Spinal cord (tissue), 9 donors: ENCODE measurements at regions not wholly inside any gene's neighbourhood (a gene's known extent, or its start where the extent isn't known, plus 50 kb on each side); places are given as distances from the start of the nearest gene placed in this dataset.

ENCODE experiments used
- DNase-seq, 6 donors: peaks; one replicate each; pipeline versions ENCODE4 v3.0.0 to v3.0.0-alpha.2; 2013 to 2015; ENCODE audit warnings: low spot score in 6 of 6, low read depth in 4 of 6
- H3K27ac ChIP-seq: one replicate; pipeline ENCODE4 v1.5.1; 2013; ENCODE audit warnings: low read depth, low read length, control low read depth
- H3K27me3 ChIP-seq: one replicate; pipeline ENCODE4 v1.6.1; 2013; ENCODE audit warnings: low read length; ENCODE audit not compliant: control insufficient read depth, insufficient read depth
- H3K36me3 ChIP-seq: one replicate; pipeline ENCODE4 v1.6.1; 2013; ENCODE audit warnings: low read length; ENCODE audit not compliant: control insufficient read depth, insufficient read depth
- H3K4me1 ChIP-seq: one replicate; pipeline ENCODE4 v1.6.1; 2013; ENCODE audit warnings: low read length; ENCODE audit not compliant: control insufficient read depth, insufficient read depth
- H3K4me3 ChIP-seq: one replicate; pipeline ENCODE4 v1.5.1; 2013; ENCODE audit warnings: low read depth, low read length, control low read depth
- H3K9me3 ChIP-seq: one replicate; pipeline ENCODE4 v1.6.1; 2013; ENCODE audit warnings: low read length; ENCODE audit not compliant: control insufficient read depth, insufficient read depth
- WGBS: methylation state at CpG from one replicate; pipeline ENCODE4 v1.1.5; 2013; ENCODE audit warnings: missing lambda C conversion rate; ENCODE audit not compliant: insufficient coverage; 5-methylcytosine and 5-hydroxymethylcytosine counted together
- donor health status: healthy.

DNA sequence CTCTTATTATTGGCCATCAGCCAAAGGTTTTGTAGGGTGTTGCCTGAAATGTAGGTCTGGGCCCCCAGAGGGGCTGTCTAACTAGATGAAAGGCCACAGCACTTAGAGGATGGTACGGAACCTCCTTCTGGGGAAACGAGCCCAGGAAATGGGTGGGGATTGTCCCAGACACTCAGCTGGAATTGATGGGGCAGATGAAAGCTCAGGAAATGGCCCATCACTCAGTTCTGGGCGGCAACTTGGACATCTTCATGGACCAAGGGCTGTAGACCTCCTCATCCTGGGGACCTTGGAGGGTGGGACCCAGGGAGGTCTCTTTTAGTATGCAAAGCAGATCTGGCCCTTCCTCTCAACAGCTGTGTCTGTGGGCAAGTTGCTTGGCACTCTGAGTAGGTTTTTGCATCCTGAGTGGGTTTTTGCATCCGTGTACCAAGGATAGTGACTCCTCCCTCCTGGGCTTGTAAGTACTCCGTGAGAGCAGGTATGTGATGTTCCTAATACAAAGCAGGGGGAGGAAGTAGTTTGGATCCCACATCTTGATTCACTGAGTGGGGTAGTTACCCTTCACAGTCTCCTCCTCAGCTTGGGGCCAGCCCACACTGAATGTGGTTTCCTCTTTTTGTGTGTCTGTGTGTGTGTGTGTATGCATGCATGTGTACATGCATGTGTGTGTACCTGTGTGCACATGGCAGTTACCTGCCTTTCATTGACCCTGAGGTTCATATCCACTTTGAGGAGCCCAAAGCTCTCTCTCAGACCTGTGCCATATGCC lies 292.0 kb downstream of the RPLP1 start:
- no peak for DNase-seq
- 75% methylated on average over 3 of the region's 5 CpGs for WGBS
- Histone ChIP-seq H3K9me3 (peaks cover 3% of the 10 kb centered on the region), H3K27ac (no peak overlapping the region), H3K4me3 (no peak overlapping the region), H3K4me1 (peaks cover 17% of the 10 kb centered on the region), H3K36me3 (no peaks in the 10 kb centered on the region), H3K27me3 (no peaks in the 10 kb centered on the region)

DNA sequence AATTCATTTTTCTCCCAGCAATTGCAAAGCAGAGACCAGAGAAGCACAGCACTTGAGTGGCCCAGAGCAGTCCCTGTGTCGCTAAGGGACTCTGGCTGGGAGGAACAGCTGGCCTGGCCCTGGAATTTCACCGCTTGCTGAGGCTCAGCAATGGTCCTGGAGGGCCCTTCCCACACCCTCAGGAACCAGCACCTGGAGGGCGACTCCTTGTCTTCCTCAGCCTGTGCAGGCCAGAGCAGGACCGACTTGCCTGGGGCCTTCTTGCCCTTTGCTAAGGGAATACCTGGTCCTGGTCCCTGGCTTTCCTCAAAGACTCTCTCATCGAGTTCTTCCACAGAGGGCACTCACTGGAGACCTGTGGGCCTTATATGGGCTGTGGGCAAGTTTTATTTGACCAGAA lies 294.6 kb downstream of the RPLP1 start:
- WGBS: 92% methylated on average over 4 of the region's 5 CpGs
- H3K9me3 ChIP-seq: no peaks in the 10 kb centered on the region
- no peaks in the 10 kb centered on the region for H3K36me3 ChIP-seq
- H3K27me3 ChIP-seq: no peaks in the 10 kb centered on the region
- no peak overlapping the region for H3K27ac ChIP-seq
- no peak for DNase-seq
- H3K4me1 ChIP-seq: peaks cover 15% of the 10 kb centered on the region
- H3K4me3 ChIP-seq: no peak overlapping the region

GRCh38 chr15:69748131-69748530 lies 295.5 kb downstream of the RPLP1 start:
- no peaks in the 10 kb centered on the region for H3K9me3 ChIP-seq
- H3K36me3 ChIP-seq: no peaks in the 10 kb centered on the region
- DNase-seq: peak in 2 of 6 donors; percentile 62 to 96
- peaks cover 11% of the 10 kb centered on the region for H3K4me1 ChIP-seq
- H3K27me3 ChIP-seq: no peaks in the 10 kb centered on the region
- no peak overlapping the region for H3K4me3 ChIP-seq
- WGBS: 88% methylated on average over 3 of the region's 7 CpGs
- H3K27ac ChIP-seq: no peak overlapping the region

DNA sequence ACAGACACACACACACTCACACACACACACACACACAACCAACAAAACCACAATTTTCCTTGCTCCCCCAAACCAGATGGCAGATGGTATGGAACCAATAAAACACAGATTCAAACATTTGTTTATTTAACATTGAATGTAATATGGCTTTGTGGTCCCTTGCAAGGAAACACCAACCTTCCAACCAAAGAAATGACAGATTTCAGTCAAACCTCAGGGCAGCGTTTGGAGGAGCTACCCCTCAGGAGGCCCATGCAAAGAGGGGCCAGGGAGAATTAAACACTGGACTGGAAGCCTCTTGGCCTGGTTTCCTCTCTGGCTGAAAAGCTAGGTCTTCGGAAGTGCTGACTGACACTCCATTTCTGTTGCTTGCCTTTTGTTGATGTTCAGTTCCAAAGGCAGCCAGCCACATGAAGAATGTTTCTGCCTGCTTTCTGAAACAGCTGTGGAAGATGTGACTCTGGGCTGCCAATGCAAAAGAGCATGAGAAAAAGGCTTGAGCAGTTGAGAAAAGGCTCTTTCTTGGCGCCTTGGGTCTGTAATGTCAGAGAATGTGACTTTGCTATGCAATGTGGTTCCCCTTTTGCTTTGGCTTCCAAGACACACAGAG lies 296.1 kb downstream of the RPLP1 start:
- H3K4me3 ChIP-seq: no peak overlapping the region
- H3K9me3 ChIP-seq: peaks cover 4% of the 10 kb centered on the region
- WGBS: 33% methylated on average over 2 of the region's 3 CpGs
- peaks cover 11% of the 10 kb centered on the region for H3K4me1 ChIP-seq
- H3K27me3 ChIP-seq: no peaks in the 10 kb centered on the region
- H3K36me3 ChIP-seq: no peaks in the 10 kb centered on the region
- DNase-seq: peak in 3 of 6 donors; percentile 20 to 92 (median 57)
- no peak overlapping the region for H3K27ac ChIP-seq

DNA sequence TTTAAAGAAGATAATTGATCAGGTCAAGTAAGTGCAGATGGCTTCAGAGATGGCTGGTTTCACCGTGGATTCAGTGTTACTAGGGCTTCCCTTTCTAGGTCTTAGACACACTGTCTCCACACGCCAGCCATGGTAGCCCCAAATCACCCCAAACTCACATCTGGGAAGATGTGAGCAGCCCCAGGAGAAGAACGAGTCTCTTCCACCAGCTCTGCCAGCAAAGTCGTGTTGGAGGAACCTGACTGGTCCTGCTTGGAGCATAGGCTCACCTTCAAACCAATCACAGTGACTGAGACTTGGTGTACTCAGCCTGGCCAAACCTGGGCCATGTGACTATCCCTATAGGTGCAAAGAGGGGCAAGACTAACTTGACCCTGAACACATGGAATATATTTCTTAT lies 296.7 kb downstream of the RPLP1 start:
- no peaks in the 10 kb centered on the region for H3K36me3 ChIP-seq
- H3K4me3 ChIP-seq: no peak overlapping the region
- no peaks in the 10 kb centered on the region for H3K27me3 ChIP-seq
- H3K27ac ChIP-seq: no peak overlapping the region
- no peak for DNase-seq
- H3K4me1 ChIP-seq: peaks cover 11% of the 10 kb centered on the region
- WGBS: 77% methylated on average over 3 of the region's 4 CpGs
- peaks cover 5% of the 10 kb centered on the region for H3K9me3 ChIP-seq

DNA sequence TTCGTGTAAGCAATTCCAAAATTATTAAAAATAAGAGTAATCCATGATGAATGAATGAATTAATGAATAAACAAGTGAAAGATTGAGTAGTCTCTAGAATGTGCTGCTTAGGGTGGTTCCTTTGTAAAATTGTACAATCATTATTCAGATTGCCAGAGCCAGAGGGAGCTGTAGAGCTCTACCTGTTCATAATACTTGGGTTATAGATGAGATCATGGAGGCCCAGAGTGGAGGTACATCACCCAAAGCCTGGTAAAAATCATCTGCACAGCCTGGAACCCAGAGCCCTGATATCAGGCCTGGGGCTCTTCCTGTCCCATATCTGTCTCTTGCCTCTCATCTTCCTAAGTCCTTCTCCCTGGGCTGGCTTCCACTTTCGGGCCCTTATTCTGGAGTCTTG lies 297.2 kb downstream of the RPLP1 start:
- no peak overlapping the region for H3K27ac ChIP-seq
- no peak for DNase-seq
- H3K27me3 ChIP-seq: no peaks in the 10 kb centered on the region
- H3K4me1 ChIP-seq: peaks cover 11% of the 10 kb centered on the region
- no CpG with 5 or more reads among the region's 2 CpGs for WGBS
- peaks cover 5% of the 10 kb centered on the region for H3K9me3 ChIP-seq
- no peak overlapping the region for H3K4me3 ChIP-seq
- H3K36me3 ChIP-seq: no peaks in the 10 kb centered on the region

GRCh38 chr15:69750253-69750652 lies 297.6 kb downstream of the RPLP1 start:
- Histone ChIP-seq H3K27me3 (no peaks in the 10 kb centered on the region), H3K27ac (no peak overlapping the region), H3K4me3 (no peak overlapping the region), H3K36me3 (no peaks in the 10 kb centered on the region), H3K4me1 (peaks cover 11% of the 10 kb centered on the region), H3K9me3 (peaks cover 5% of the 10 kb centered on the region)
- DNase-seq: no peak

- no peaks in the 10 kb centered on the region for H3K27me3 ChIP-seq
- peaks cover 5% of the 10 kb centered on the region for H3K9me3 ChIP-seq
- DNase-seq: no peak
- WGBS: 52% methylated on average over 2 of the region's 2 CpGs
- no peaks in the 10 kb centered on the region for H3K36me3 ChIP-seq
- peaks cover 11% of the 10 kb centered on the region for H3K4me1 ChIP-seq
- H3K27ac ChIP-seq: peak overlapping the region; percentile 12
- H3K4me3 ChIP-seq: no peak overlapping the region
Observed at GRCh38 chr15:69751147-69751546, 298.5 kb downstream of the RPLP1 start.

DNA sequence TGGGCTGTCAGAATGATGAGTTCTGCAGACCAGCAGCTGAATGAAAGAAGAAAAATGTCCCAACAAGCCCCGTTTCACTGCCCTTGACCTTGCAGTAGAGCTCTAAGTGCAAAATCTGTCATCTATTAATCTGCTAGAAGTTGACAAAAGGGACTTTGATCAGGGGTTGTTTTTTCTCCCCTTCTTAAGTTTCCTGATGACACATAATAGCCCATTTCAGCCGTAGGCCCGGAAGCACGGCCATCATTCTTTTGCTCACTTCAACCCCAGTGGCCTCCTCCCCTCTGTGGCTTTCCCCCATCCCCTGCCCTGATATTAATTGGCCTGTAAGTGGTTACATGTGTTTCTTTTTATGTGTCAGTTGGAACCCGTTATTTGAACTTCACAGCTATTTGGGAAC lies 298.9 kb downstream of the RPLP1 start:
- DNase-seq: no peak
- Histone ChIP-seq H3K27ac (peak overlapping the region; percentile 12), H3K36me3 (no peaks in the 10 kb centered on the region), H3K27me3 (no peaks in the 10 kb centered on the region), H3K4me1 (peaks cover 11% of the 10 kb centered on the region), H3K4me3 (no peak overlapping the region), H3K9me3 (peaks cover 5% of the 10 kb centered on the region)
- 83% methylated on average over 1 of the region's 5 CpGs for WGBS

DNA sequence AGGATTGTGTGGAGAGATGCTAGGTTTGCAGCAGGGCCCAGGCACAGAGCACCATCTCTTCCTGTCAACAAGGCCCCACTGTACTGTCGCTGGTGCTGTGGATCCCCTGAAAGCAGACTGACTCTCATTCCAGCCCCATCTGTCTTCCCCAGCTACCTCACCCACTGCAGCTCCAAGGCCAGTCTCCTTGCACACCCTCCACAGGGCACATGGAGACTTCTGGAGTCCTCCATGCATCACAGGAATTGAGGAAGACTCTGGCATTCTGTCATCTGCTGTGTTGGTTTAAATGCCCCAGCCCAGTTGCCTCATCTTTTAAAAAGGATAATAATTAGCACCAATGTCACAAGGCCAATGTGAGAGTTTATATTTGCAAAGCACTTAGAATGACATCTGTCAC lies 301.2 kb downstream of the RPLP1 start:
- DNase-seq: no peak
- no peak overlapping the region for H3K27ac ChIP-seq
- 100% methylated on average over 1 of the region's 1 CpG for WGBS

More for the DNA sequence above, 301.2 kb downstream of the RPLP1 start:
- no peak overlapping the region for H3K4me3 ChIP-seq
- H3K4me1 ChIP-seq: peaks cover 3% of the 10 kb centered on the region
- no peaks in the 10 kb centered on the region for H3K36me3 ChIP-seq
- peaks cover 5% of the 10 kb centered on the region for H3K9me3 ChIP-seq
- no peaks in the 10 kb centered on the region for H3K27me3 ChIP-seq
